Panc1 (cell line): ENCODE measurements at regions not wholly inside any gene's neighbourhood (a gene's known extent, or its start where the extent isn't known, plus 50 kb on each side); places are given as distances from the start of the nearest gene placed in this dataset.

Experiments used
- ATAC-seq: fragments of 200-7000 bp; cut with Tn5 transposase; 2 replicates; pipeline ENCODE4 v1.9.1; 2020; ENCODE audit warnings: mild to moderate bottlenecking, moderate library complexity
- BruUV-seq: library from RNA; stranded (reverse); fragments of 400-500 nt; replicated peaks from 2 replicates; lab custom pipeline; 2021; lab: Mats Ljungman, UMichigan
- CTCF ChIA-PET: fragments of 300-600 bp; sonication (Branson Sonifier 250); formaldehyde crosslinking; loops from one replicate; lab custom pipeline; 2022; ENCODE audit warnings: antibody characterized with exemption; lab: Charles Lee
- POLR2A ChIA-PET: fragments of 300-600 bp; sonication (Branson Sonifier 250); formaldehyde crosslinking; loops from one replicate; lab custom pipeline; 2022; ENCODE audit warnings: antibody characterized with exemption; lab: Charles Lee
- DNase-seq: peaks from one replicate; pipeline ENCODE4 v3.0.0-alpha.2; 2010; ENCODE audit warnings: low read depth, low spot score
- H3K27ac ChIP-seq: 2 replicates; pipeline ENCODE4 v1.5.1; 2011; ENCODE audit warnings: mild to moderate bottlenecking, low read length, inconsistent platforms
- H3K27me3 ChIP-seq: fragments of 200-500 bp; sonication (Bioruptor generic); 2 replicates; pipeline ENCODE4 v1.6.0; 2014; ENCODE audit warnings: low read length, inconsistent platforms; ENCODE audit not compliant: control insufficient read depth, insufficient read depth
- H3K36me3 ChIP-seq: fragments of 200-500 bp; sonication (Bioruptor generic); 2 replicates; pipeline ENCODE4 v1.5.1; 2014; ENCODE audit warnings: inconsistent platforms, mild to moderate bottlenecking, low read length, moderate library complexity; ENCODE audit not compliant: control insufficient read depth, insufficient read depth
- H3K4me1 ChIP-seq: 2 replicates; pipeline ENCODE4 v1.5.1; 2011; ENCODE audit warnings: inconsistent platforms, mild to moderate bottlenecking, low read length, moderate library complexity; ENCODE audit not compliant: control insufficient read depth, insufficient read depth
- H3K4me3 ChIP-seq, 2 experiments: 2 replicates each; pipeline ENCODE4 v1.5.1; 2011 to 2012; ENCODE audit warnings: low read depth in 2 of 2, low read length in 2 of 2, mild to moderate bottlenecking in 2 of 2, inconsistent platforms in 1 of 2, moderate library complexity in 1 of 2
- H3K9me3 ChIP-seq: fragments of 200-500 bp; sonication (Bioruptor generic); 2 replicates; pipeline ENCODE4 v1.5.1; 2014; ENCODE audit warnings: low read depth, mild to moderate bottlenecking, inconsistent platforms, low read length, moderate library complexity; ENCODE audit not compliant: control insufficient read depth, insufficient read depth
- CTCF ChIP-seq: fragments of 450-650 bp; IDR thresholded peaks from 2 replicates; pipeline ENCODE4 v1.5.1; 2017; ENCODE audit warnings: mild to moderate bottlenecking
- POLR2AphosphoS5 ChIP-seq: IDR thresholded peaks from 2 replicates; pipeline ENCODE4 v1.6.1; 2012; ENCODE audit warnings: mild to moderate bottlenecking, low read depth, low read length, moderate library complexity
- REST ChIP-seq, 2 experiments: IDR thresholded peaks; 2 replicates each; pipeline ENCODE4 v1.6.1; 2011 to 2012; ENCODE audit warnings: low read depth in 2 of 2, control low read depth in 1 of 2, low read length in 1 of 2, mild to moderate bottlenecking in 1 of 2, moderate library complexity in 1 of 2; ENCODE audit not compliant: insufficient read depth in 1 of 2
- SIN3A ChIP-seq: IDR thresholded peaks from 2 replicates; pipeline ENCODE4 v1.6.1; 2012; ENCODE audit warnings: low read depth, mild to moderate bottlenecking, low read length, moderate library complexity, borderline replicate concordance; ENCODE audit not compliant: insufficient read depth
- TCF7L2 ChIP-seq: IDR thresholded peaks from 2 replicates; pipeline ENCODE4 v1.6.1; 2011; ENCODE audit warnings: mild to moderate bottlenecking, low read depth, low read length, inconsistent platforms
- in situ Hi-C: cut with HindIII; loops from 2 replicates; pipeline ENCODE4 v1.10.0; 2016; ENCODE audit warnings: low sequenced_read_pairs, low pct_unique_long_range_greater_than_20kb
- intact Hi-C: fragments of 100-400 bp; cut with micrococcal nuclease; formaldehyde crosslinking; loops from one replicate; pipeline ENCODE4 v1.10.0; 2022; ENCODE audit not compliant: unreplicated experiment

GRCh38 chr12:39000370-39000769, 95.0 kb upstream of the CPNE8 start:
- ChIA-PET POLR2A (no interaction called here), CTCF (no interaction called here)
- no peak overlapping the region for H3K27ac ChIP-seq
- in situ Hi-C loops: no loop called here
- no peaks in the 10 kb centered on the region for H3K27me3 ChIP-seq
- DNase-seq: no peak
- intact Hi-C loops: no loop called here
- H3K4me1 ChIP-seq: no peaks in the 10 kb centered on the region
- no peaks in the 10 kb centered on the region for H3K36me3 ChIP-seq
- ATAC-seq: no peak
- BruUV-seq: no TSS peak
- TF ChIP-seq REST (IDR thresholded peaks at IDR 0.05; ENCODE audit: insufficient read depth in 1 of 2, low read depth in 2 of 2, low read length in 1 of 2) (no peak), SIN3A (no peak), POLR2AphosphoS5 (no peak), CTCF (no peak), TCF7L2 (no peak)
- no peaks in the 10 kb centered on the region for H3K9me3 ChIP-seq
- H3K4me3 ChIP-seq: no peak overlapping the region

- Histone ChIP-seq H3K9me3 (no peaks in the 10 kb centered on the region), H3K27ac (no peak overlapping the region), H3K4me3 (no peak overlapping the region), H3K27me3 (no peaks in the 10 kb centered on the region), H3K4me1 (no peaks in the 10 kb centered on the region), H3K36me3 (no peaks in the 10 kb centered on the region)
- intact Hi-C loops (no loop called here), in situ Hi-C loops (no loop called here)
- TF ChIP-seq CTCF (no peak), TCF7L2 (no peak), SIN3A (no peak), REST (IDR thresholded peaks at IDR 0.05; ENCODE audit: insufficient read depth in 1 of 2, low read depth in 2 of 2, low read length in 1 of 2) (no peak)
- DNase-seq (no peak), ATAC-seq (no peak)
- ChIA-PET CTCF (no interaction called here), POLR2A (no interaction called here)
- BruUV-seq: no TSS peak
These were observed 93.6 kb upstream of the CPNE8 start for GRCh38 chr12:38998887-38999482.
